Left ventricle myocardium inferior (tissue), 1 donor: ENCODE measurements at regions not wholly inside any gene's neighbourhood (a gene's known extent, or its start where the extent isn't known, plus 50 kb on each side); places are given as distances from the start of the nearest gene placed in this dataset.

Experiments used
- DNase-seq: peaks from one replicate; pipeline ENCODE4 v3.0.0-alpha.2; 2020
- H3K27ac ChIP-seq: fragments of 200-600 bp; replicated peaks from 2 replicates; pipeline ENCODE4 v1.8.0; 2021
- H3K27me3 ChIP-seq: fragments of 200-600 bp; 2 replicates; pipeline ENCODE4 v1.8.0; 2021; ENCODE audit warnings: low read depth
- H3K36me3 ChIP-seq: fragments of 200-600 bp; 2 replicates; pipeline ENCODE4 v1.8.0; 2021
- H3K4me1 ChIP-seq: fragments of 200-600 bp; 2 replicates; pipeline ENCODE4 v1.8.0; 2021
- H3K4me3 ChIP-seq: fragments of 200-600 bp; 2 replicates; pipeline ENCODE4 v1.8.0; 2021; ENCODE audit warnings: mild to moderate bottlenecking, moderate library complexity
- H3K9me3 ChIP-seq: fragments of 200-600 bp; replicated peaks from 2 replicates; pipeline ENCODE4 v1.8.0; 2021
- intact Hi-C: fragments of 100-400 bp; cut with micrococcal nuclease; formaldehyde crosslinking; loops from one replicate; pipeline ENCODE4 v1.11.0; 2022
- TF ChIP-seq, protein P1 (sequence below): fragments of 200-600 bp; IDR thresholded peaks from 2 replicates; pipeline ENCODE4 v1.8.0; 2021; ENCODE audit warnings: antibody characterized with exemption, mild to moderate bottlenecking, borderline replicate concordance
- donor health status: DM: no; HTN: yes; CAD: no; lungs with severe emphysema.

DNA sequence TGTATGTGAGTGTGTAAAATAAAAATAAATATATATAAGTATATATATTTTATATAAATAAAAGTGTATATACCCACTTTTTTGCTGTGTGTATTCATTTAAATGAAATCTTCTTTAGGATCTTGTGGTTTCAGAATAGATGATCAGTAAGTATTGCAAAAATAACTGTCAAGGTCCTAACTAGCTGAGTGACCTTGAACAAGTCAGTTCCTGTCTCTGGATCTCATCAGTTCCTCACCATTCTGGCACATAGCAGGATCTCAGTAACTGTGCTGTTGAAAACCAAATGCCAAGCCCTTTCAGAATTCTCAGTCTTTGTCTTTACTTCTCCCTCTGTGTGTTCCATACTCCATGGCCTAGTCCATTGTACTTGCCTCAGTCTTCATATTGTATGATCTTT, 115.3 kb upstream of the CXCR4 start:
- no peak overlapping the region for H3K4me3 ChIP-seq
- H3K27ac ChIP-seq, result no peak overlapping the region
- TF ChIP-seq, protein P1, sequence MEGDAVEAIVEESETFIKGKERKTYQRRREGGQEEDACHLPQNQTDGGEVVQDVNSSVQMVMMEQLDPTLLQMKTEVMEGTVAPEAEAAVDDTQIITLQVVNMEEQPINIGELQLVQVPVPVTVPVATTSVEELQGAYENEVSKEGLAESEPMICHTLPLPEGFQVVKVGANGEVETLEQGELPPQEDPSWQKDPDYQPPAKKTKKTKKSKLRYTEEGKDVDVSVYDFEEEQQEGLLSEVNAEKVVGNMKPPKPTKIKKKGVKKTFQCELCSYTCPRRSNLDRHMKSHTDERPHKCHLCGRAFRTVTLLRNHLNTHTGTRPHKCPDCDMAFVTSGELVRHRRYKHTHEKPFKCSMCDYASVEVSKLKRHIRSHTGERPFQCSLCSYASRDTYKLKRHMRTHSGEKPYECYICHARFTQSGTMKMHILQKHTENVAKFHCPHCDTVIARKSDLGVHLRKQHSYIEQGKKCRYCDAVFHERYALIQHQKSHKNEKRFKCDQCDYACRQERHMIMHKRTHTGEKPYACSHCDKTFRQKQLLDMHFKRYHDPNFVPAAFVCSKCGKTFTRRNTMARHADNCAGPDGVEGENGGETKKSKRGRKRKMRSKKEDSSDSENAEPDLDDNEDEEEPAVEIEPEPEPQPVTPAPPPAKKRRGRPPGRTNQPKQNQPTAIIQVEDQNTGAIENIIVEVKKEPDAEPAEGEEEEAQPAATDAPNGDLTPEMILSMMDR, result no peak
- DNase-seq, result no peak
- intact Hi-C loops, result no loop called here
- peaks cover 13% of the 10 kb centered on the region for H3K4me1 ChIP-seq
- H3K27me3 ChIP-seq, result peaks cover 8% of the 10 kb centered on the region
- no peaks in the 10 kb centered on the region for H3K9me3 ChIP-seq
- H3K36me3 ChIP-seq, result no peaks in the 10 kb centered on the region

DNA sequence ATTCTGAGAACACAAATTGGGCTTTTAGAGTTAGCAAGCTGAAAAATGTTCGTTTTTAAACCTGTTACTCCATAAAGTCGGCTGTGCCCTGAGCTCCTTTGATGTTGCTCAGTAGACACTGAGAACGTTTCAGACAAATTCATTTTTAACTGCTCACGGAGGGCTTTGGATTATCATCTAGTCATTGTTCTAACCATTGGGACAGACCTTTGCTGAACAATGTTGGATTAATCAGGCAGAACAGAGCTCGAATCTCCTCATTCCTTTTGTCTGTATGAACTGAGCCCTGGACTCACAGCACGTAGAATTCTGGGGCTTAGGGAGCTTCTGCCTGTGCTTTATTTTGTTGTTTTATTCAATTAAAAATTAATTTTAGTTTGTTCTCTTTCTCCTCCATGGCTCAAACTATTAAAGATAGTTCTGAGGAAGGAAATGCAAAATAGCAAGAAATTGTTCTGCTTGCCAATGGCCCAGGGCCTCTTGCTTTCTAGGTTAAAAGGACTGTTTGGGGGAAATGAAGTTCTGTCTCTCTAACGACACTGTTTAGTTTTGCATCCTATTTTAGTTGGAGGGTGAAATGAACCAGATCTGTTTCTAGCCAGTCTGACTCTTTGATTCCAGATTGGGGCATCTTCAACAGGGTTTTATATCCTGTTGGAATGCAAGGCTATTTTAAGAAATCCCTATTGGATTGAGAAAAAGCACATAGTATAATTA, 114.7 kb upstream of the CXCR4 start:
- Histone ChIP-seq H3K27me3 (peaks cover 8% of the 10 kb centered on the region), H3K36me3 (no peaks in the 10 kb centered on the region), H3K9me3 (no peaks in the 10 kb centered on the region), H3K4me1 (peaks cover 10% of the 10 kb centered on the region), H3K27ac (no peak overlapping the region), H3K4me3 (no peak overlapping the region)
- TF ChIP-seq, protein P1, result no peak
- intact Hi-C loops, result no loop called here
- no peak for DNase-seq

DNA sequence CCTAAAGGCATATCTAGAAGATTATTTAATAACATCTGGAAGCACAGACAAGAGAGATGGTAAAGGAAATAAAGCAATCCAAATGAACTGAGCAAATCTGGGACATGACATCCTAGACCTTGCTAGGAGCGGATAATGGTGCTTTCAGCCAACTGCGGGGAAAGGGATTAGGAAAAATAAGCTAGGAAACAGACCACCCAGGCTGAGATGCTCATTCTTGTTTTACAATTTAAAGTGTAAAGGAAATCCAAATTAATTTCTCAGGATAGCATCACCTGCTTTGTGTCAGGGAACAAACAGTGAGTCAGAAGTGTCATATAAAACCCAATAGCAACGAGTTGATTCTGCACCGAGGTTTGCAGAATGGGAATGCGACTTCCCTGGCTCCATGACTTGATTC, 112.5 kb upstream of the CXCR4 start:
- Histone ChIP-seq H3K36me3 (no peaks in the 10 kb centered on the region), H3K4me3 (no peak overlapping the region), H3K27me3 (peaks cover 8% of the 10 kb centered on the region), H3K4me1 (no peaks in the 10 kb centered on the region), H3K27ac (no peak overlapping the region), H3K9me3 (no peaks in the 10 kb centered on the region)
- DNase-seq, result no peak
- intact Hi-C loops, result no loop called here
- TF ChIP-seq, protein P1, result no peak

DNA sequence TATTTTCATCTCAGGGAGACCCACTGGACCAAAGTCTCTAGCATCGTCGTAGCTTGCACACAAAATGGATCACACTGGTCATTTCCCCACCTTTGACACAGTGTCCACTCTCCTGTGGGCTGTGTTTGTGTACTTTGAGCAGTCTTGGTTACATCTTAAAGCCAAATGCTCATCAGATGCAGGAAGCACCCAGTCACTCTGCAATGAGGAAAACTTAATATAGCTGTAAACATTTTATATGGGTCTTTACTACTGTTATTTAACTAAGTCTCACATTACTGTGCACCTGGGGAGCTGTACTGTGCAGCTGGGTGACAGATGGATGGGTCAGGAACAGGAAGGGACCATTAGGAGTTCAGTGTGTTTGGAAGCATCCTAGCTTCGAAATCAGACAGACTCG, 109.0 kb upstream of the CXCR4 start:
- Histone ChIP-seq H3K27ac (no peak overlapping the region), H3K4me1 (no peaks in the 10 kb centered on the region), H3K36me3 (no peaks in the 10 kb centered on the region), H3K4me3 (no peak overlapping the region), H3K9me3 (no peaks in the 10 kb centered on the region), H3K27me3 (peaks cover 5% of the 10 kb centered on the region)
- TF ChIP-seq, protein P1, result no peak
- intact Hi-C loops, result no loop called here
- no peak for DNase-seq

DNA sequence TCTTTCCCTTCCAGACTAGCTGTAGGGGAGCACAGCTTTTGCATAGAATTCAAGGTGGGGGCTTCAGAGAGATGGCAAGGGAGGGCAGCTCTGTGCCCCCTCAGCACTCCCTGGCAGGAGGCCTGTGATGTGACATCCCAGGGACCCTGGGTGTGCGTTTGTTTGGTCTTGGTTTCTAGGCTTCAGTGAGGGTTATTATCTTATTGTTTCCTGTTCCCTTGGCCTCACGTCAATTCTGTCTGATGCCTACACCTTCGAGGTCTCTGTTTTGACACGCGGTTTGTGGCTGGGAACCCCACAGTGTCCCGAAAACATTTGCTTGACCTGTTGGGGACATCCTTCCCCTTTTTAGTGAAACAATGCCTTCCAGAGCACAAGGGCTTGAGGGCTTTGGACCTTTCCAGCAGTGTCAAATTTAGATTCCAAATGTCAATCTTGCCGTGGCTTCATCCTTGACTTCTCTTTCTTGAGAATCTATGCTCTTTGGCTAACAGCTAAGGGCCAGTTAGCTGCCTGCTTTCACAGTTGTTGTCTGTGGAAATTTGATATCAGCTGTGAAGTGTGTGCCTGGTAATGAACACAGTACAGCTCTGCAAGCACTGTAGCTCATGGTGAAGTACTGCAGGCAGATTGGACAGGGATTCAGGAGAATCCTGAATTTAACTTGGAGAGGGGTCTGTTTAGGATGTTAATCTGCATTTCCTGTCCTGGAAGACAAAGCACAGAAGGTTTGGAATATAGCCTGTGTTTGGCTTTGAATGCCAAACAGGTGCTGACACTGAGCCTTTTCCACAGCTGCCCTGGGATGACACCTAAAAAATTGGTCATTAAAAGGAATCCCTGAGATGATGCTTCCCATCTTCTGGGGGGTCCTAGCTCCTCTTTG, 108.2 kb upstream of the CXCR4 start:
- Histone ChIP-seq H3K4me1 (no peaks in the 10 kb centered on the region), H3K27ac (no peak overlapping the region), H3K27me3 (no peaks in the 10 kb centered on the region), H3K9me3 (no peaks in the 10 kb centered on the region), H3K4me3 (no peak overlapping the region), H3K36me3 (no peaks in the 10 kb centered on the region)
- TF ChIP-seq, protein P1, result no peak
- no peak for DNase-seq
- intact Hi-C loops, result no loop called here
